NCI-H2171 (cell line): ENCODE measurements at regions not wholly inside any gene's neighbourhood (a gene's known extent, or its start where the extent isn't known, plus 50 kb on each side); places are given as distances from the start of the nearest gene placed in this dataset.
"Not testable (repeated sequence)": the region's sequence is repeated elsewhere in the genome, so short reads cannot be mapped to it uniquely, and the experiment has no call there.

Experiments
- DNase-seq: peaks from one replicate; lab custom pipeline; 2025; lab: John Stamatoyannopoulos, UW

GRCh38 chr5:98206566-98206965 lies 566.9 kb upstream of the RGMB start:
- DNase-seq: no peak

- DNase-seq: no peak
Observed at GRCh38 chr5:98209418-98209817, 564.0 kb upstream of the RGMB start.

- no peak for DNase-seq
Observed at GRCh38 chr5:98214240-98215051, 559.0 kb upstream of the RGMB start.

- DNase-seq: no peak
Observed at GRCh38 chr5:98217138-98217537, 556.3 kb upstream of the RGMB start.

- no peak for DNase-seq
Observed at GRCh38 chr5:98218838-98219237, 554.6 kb upstream of the RGMB start.

- DNase-seq: no peak
Observed at GRCh38 chr5:98227489-98227888, 546.0 kb upstream of the RGMB start.

GRCh38 chr5:98231089-98231488 lies 542.4 kb upstream of the RGMB start:
- no peak for DNase-seq

- not testable (repeated sequence) for DNase-seq
Observed at GRCh38 chr5:98237794-98238193, 535.7 kb upstream of the RGMB start.

- DNase-seq: no peak
Observed at GRCh38 chr5:98243972-98244371, 529.5 kb upstream of the RGMB start.

- no peak for DNase-seq
Observed at GRCh38 chr5:98248949-98249348, 524.5 kb upstream of the RGMB start.

GRCh38 chr5:98258939-98259338 lies 514.5 kb upstream of the RGMB start:
- no peak for DNase-seq

- no peak for DNase-seq
Observed at GRCh38 chr5:98259595-98259994, 513.9 kb upstream of the RGMB start.

GRCh38 chr5:98263084-98263483 lies 510.4 kb upstream of the RGMB start:
- DNase-seq: no peak

GRCh38 chr5:98268162-98268860 lies 505.2 kb upstream of the RGMB start:
- no peak for DNase-seq

GRCh38 chr5:98275980-98276379 lies 497.5 kb upstream of the RGMB start:
- DNase-seq: no peak

- no peak for DNase-seq
Observed at GRCh38 chr5:98282521-98282920, 490.9 kb upstream of the RGMB start.

GRCh38 chr5:98292496-98292895 lies 481.0 kb upstream of the RGMB start:
- no peak for DNase-seq

GRCh38 chr5:98296426-98296825 lies 477.0 kb upstream of the RGMB start:
- no peak for DNase-seq

GRCh38 chr5:98299435-98299834 lies 474.0 kb upstream of the RGMB start:
- no peak for DNase-seq

- DNase-seq: no peak
Observed at GRCh38 chr5:98301547-98301946, 471.9 kb upstream of the RGMB start.

- DNase-seq: no peak
Observed at GRCh38 chr5:98307811-98308210, 465.7 kb upstream of the RGMB start.

GRCh38 chr5:98308231-98308630 lies 465.2 kb upstream of the RGMB start:
- DNase-seq: no peak

- DNase-seq: no peak
Observed at GRCh38 chr5:98308960-98309359, 464.5 kb upstream of the RGMB start.
